ENCODE measurements at regions not wholly inside any gene's neighbourhood (a gene's known extent, or its start where the extent isn't known, plus 50 kb on each side); places are given as distances from the start of the nearest gene placed in this dataset.

DNA sequence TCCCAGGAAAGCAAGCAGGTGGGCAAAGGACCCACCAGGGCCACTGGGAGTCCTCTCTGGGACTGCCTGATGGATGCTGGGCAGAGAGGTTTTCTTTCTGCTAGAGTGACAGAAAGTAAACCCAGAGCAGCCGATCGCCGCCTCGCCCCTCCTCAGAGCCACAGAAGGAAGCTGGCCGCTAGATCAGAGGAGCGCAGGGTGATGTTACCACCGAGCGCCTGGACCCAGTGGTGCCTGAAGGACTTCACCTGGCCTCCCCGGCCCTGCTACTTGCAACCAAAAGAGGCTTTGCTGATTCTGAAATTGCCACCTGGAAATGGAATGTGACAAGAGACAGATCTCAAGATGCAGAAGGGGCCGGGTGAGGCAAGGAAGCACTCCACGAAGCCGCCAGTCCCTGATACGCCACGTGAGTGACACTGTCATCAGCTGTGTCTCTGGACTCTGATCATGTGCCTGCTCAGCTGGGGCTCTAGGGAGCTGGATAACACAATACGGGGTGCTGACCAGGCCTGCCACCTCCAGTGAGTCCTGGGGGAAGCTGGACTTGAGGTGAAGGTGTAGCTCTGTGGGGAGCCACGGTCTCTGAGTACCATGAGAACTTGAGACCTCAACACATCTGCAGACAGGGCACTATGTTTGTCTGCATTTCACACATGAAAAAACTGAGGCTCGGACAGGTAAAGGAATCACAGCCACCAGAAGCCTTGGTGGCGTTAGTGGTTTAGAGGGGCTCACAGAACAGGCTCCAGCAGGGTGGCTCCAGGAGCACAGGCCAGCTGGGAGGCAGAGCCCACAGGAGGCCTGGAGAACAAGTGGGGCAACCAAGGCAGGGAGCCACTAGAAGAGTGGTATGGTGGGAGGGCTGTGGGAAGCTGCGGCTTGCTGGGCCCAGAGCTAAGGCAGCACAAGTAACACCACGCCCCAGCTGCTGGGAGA, 137.9 kb upstream of the PRR20G start:
- TF ChIP-seq, protein P1, sequence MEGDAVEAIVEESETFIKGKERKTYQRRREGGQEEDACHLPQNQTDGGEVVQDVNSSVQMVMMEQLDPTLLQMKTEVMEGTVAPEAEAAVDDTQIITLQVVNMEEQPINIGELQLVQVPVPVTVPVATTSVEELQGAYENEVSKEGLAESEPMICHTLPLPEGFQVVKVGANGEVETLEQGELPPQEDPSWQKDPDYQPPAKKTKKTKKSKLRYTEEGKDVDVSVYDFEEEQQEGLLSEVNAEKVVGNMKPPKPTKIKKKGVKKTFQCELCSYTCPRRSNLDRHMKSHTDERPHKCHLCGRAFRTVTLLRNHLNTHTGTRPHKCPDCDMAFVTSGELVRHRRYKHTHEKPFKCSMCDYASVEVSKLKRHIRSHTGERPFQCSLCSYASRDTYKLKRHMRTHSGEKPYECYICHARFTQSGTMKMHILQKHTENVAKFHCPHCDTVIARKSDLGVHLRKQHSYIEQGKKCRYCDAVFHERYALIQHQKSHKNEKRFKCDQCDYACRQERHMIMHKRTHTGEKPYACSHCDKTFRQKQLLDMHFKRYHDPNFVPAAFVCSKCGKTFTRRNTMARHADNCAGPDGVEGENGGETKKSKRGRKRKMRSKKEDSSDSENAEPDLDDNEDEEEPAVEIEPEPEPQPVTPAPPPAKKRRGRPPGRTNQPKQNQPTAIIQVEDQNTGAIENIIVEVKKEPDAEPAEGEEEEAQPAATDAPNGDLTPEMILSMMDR (IDR thresholded peaks at IDR 0.05): no peak
- no peak for TF ChIP-seq EZH2 (IDR thresholded peaks at IDR 0.05)
